ENCODE measurements at regions not wholly inside any gene's neighbourhood (a gene's known extent, or its start where the extent isn't known, plus 50 kb on each side); places are given as distances from the start of the nearest gene placed in this dataset.

GRCh38 chr2:5616019-5616418 lies 76.2 kb upstream of the SOX11 start:
- no TSS peak for BruUV-seq (replicated peaks)
- H3K4me1 ChIP-seq: no peaks in the 10 kb centered on the region
- POLR2A ChIA-PET: no interaction called here
- no peak overlapping the region for H3K4me3 ChIP-seq (ENCODE audit: low read depth, low read length)
- Mint-ChIP-seq H3K4me1 (ENCODE audit: low read depth, unreplicated experiment) (no peaks in the 10 kb centered on the region), H3K4me3 (ENCODE audit: unreplicated experiment) (no peak overlapping the region), H3K9me3 (ENCODE audit: unreplicated experiment) (peaks cover 9% of the 10 kb centered on the region), H3K27ac (ENCODE audit: unreplicated experiment) (no peak overlapping the region), H3K36me3 (ENCODE audit: insufficient read depth, unreplicated experiment) (no peaks in the 10 kb centered on the region), H3K27me3 (ENCODE audit: insufficient read depth, unreplicated experiment) (peaks cover 8% of the 10 kb centered on the region)
- intact Hi-C loops (cut with micrococcal nuclease; ENCODE audit: unreplicated experiment): no loop called here
- no peaks in the 10 kb centered on the region for H3K36me3 ChIP-seq (ENCODE audit: control insufficient read depth, insufficient read depth, low read length)
- DNase-seq: no peak
- no peaks in the 10 kb centered on the region; the same call in 1 of the 2 replicates for H3K27me3 ChIP-seq (replicated peaks; ENCODE audit: control insufficient read depth, insufficient read depth, low read length)
- H3K9me3 ChIP-seq: peaks cover 3% of the 10 kb centered on the region; the same call in 1 of the 2 replicates
- TF ChIP-seq CTCF (IDR thresholded peaks at IDR 0.05; ENCODE audit: insufficient read depth in 1 of 2, low read depth in 1 of 2, low read length in 1 of 2, severe bottlenecking in 1 of 2, unreplicated experiment in 1 of 2): no peak
- CTCF ChIA-PET: no interaction called here

GRCh38 chr2:5617358-5617757 lies 74.8 kb upstream of the SOX11 start:
- BruUV-seq (replicated peaks): no TSS peak
- Mint-ChIP-seq H3K36me3 (ENCODE audit: insufficient read depth, unreplicated experiment) (no peaks in the 10 kb centered on the region), H3K27ac (ENCODE audit: unreplicated experiment) (no peak overlapping the region), H3K27me3 (ENCODE audit: insufficient read depth, unreplicated experiment) (peaks cover 8% of the 10 kb centered on the region), H3K4me3 (ENCODE audit: unreplicated experiment) (no peak overlapping the region), H3K9me3 (ENCODE audit: unreplicated experiment) (peaks cover 12% of the 10 kb centered on the region), H3K4me1 (ENCODE audit: low read depth, unreplicated experiment) (no peaks in the 10 kb centered on the region)
- intact Hi-C loops (cut with micrococcal nuclease; ENCODE audit: unreplicated experiment): no loop called here
- Histone ChIP-seq H3K4me3 (ENCODE audit: low read depth, low read length) (no peak overlapping the region), H3K4me1 (no peaks in the 10 kb centered on the region), H3K27me3 (replicated peaks; ENCODE audit: control insufficient read depth, insufficient read depth, low read length) (no peaks in the 10 kb centered on the region; the same call in 1 of the 2 replicates), H3K36me3 (ENCODE audit: control insufficient read depth, insufficient read depth, low read length) (no peaks in the 10 kb centered on the region), H3K9me3 (peaks cover 3% of the 10 kb centered on the region; the same call in 1 of the 2 replicates)
- DNase-seq: no peak
- TF ChIP-seq CTCF (IDR thresholded peaks at IDR 0.05; ENCODE audit: insufficient read depth in 1 of 2, low read depth in 1 of 2, low read length in 1 of 2, severe bottlenecking in 1 of 2, unreplicated experiment in 1 of 2): no peak
- ChIA-PET CTCF (no interaction called here), POLR2A (no interaction called here)

GRCh38 chr2:5617796-5618195 lies 74.4 kb upstream of the SOX11 start:
- H3K36me3 Mint-ChIP-seq (ENCODE audit: insufficient read depth, unreplicated experiment): no peaks in the 10 kb centered on the region

More at GRCh38 chr2:5617796-5618195, 74.4 kb upstream of the SOX11 start:
- POLR2A ChIA-PET: no interaction called here
- Histone ChIP-seq H3K36me3 (ENCODE audit: control insufficient read depth, insufficient read depth, low read length) (no peaks in the 10 kb centered on the region), H3K9me3 (peaks cover 3% of the 10 kb centered on the region; the same call in 1 of the 2 replicates), H3K4me1 (no peaks in the 10 kb centered on the region), H3K27me3 (replicated peaks; ENCODE audit: control insufficient read depth, insufficient read depth, low read length) (no peaks in the 10 kb centered on the region; the same call in 1 of the 2 replicates), H3K4me3 (ENCODE audit: low read depth, low read length) (no peak overlapping the region)
- no peak for DNase-seq
- Mint-ChIP-seq H3K4me1 (ENCODE audit: low read depth, unreplicated experiment) (no peaks in the 10 kb centered on the region), H3K9me3 (ENCODE audit: unreplicated experiment) (peaks cover 16% of the 10 kb centered on the region), H3K27ac (ENCODE audit: unreplicated experiment) (no peak overlapping the region), H3K4me3 (ENCODE audit: unreplicated experiment) (no peak overlapping the region), H3K27me3 (ENCODE audit: insufficient read depth, unreplicated experiment) (peaks cover 8% of the 10 kb centered on the region)
- TF ChIP-seq CTCF (IDR thresholded peaks at IDR 0.05; ENCODE audit: insufficient read depth in 1 of 2, low read depth in 1 of 2, low read length in 1 of 2, severe bottlenecking in 1 of 2, unreplicated experiment in 1 of 2): no peak
- CTCF ChIA-PET: no interaction called here
- BruUV-seq (replicated peaks): no TSS peak
- intact Hi-C loops (cut with micrococcal nuclease; ENCODE audit: unreplicated experiment): no loop called here

All from Caco-2 (cell line).